HepG2 (cell line): ENCODE measurements at regions not wholly inside any gene's neighbourhood (a gene's known extent, or its start where the extent isn't known, plus 50 kb on each side); places are given as distances from the start of the nearest gene placed in this dataset.

ENCODE experiments used
- CBX5 ChIP-seq: sonication (generic); formaldehyde crosslinking; IDR thresholded peaks from 2 replicates; pipeline ENCODE4 v1.4.0; 2020; ENCODE audit warnings: missing genetic modification reagents, borderline replicate concordance
- MAFF ChIP-seq: IDR thresholded peaks from 2 replicates; pipeline ENCODE4 v1.6.1; 2011; ENCODE audit warnings: low read depth, low read length, improper control_type of control experiment
- ZNF652 ChIP-seq: IDR thresholded peaks from 2 replicates; pipeline ENCODE4 v1.6.1; 2016; ENCODE audit warnings: low read depth, borderline replicate concordance
- ZSCAN30 ChIP-seq: sonication (generic); formaldehyde crosslinking; IDR thresholded peaks from 2 replicates; pipeline ENCODE4 v1.5.0; 2020; ENCODE audit warnings: mild to moderate bottlenecking, missing genetic modification reagents
- TF ChIP-seq, protein P1 (sequence below): sonication (generic); formaldehyde crosslinking; IDR thresholded peaks from 2 replicates; pipeline ENCODE4 v1.9.0; 2021; ENCODE audit warnings: mild to moderate bottlenecking, missing genetic modification reagents
- TF ChIP-seq, protein P2 (sequence below): sonication (generic); formaldehyde crosslinking; IDR thresholded peaks from 2 replicates; pipeline ENCODE4 v1.4.0; 2020; ENCODE audit warnings: mild to moderate bottlenecking, missing genetic modification reagents, borderline replicate concordance

DNA sequence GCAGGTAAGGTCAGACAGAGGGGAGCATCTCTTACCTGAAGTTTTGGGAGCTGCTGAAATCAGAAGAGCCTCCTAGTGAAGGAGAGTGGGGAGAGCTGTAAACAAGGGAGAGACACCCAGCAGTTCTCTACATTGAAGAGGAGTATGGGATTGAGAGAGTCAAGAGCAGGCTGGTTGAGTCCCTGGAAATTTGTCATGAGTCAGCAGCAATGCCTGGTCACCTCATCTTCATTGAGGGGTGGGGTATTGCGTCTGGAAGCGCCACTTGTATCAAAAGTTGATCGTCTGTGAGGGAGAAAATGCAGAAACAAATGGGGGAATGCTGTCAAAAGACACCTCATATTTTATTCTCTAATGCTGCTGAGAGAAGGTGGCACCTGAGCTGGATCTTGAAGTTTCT lies 256.6 kb upstream of the CFAP20DC start (continued):
- TF ChIP-seq, protein P1, sequence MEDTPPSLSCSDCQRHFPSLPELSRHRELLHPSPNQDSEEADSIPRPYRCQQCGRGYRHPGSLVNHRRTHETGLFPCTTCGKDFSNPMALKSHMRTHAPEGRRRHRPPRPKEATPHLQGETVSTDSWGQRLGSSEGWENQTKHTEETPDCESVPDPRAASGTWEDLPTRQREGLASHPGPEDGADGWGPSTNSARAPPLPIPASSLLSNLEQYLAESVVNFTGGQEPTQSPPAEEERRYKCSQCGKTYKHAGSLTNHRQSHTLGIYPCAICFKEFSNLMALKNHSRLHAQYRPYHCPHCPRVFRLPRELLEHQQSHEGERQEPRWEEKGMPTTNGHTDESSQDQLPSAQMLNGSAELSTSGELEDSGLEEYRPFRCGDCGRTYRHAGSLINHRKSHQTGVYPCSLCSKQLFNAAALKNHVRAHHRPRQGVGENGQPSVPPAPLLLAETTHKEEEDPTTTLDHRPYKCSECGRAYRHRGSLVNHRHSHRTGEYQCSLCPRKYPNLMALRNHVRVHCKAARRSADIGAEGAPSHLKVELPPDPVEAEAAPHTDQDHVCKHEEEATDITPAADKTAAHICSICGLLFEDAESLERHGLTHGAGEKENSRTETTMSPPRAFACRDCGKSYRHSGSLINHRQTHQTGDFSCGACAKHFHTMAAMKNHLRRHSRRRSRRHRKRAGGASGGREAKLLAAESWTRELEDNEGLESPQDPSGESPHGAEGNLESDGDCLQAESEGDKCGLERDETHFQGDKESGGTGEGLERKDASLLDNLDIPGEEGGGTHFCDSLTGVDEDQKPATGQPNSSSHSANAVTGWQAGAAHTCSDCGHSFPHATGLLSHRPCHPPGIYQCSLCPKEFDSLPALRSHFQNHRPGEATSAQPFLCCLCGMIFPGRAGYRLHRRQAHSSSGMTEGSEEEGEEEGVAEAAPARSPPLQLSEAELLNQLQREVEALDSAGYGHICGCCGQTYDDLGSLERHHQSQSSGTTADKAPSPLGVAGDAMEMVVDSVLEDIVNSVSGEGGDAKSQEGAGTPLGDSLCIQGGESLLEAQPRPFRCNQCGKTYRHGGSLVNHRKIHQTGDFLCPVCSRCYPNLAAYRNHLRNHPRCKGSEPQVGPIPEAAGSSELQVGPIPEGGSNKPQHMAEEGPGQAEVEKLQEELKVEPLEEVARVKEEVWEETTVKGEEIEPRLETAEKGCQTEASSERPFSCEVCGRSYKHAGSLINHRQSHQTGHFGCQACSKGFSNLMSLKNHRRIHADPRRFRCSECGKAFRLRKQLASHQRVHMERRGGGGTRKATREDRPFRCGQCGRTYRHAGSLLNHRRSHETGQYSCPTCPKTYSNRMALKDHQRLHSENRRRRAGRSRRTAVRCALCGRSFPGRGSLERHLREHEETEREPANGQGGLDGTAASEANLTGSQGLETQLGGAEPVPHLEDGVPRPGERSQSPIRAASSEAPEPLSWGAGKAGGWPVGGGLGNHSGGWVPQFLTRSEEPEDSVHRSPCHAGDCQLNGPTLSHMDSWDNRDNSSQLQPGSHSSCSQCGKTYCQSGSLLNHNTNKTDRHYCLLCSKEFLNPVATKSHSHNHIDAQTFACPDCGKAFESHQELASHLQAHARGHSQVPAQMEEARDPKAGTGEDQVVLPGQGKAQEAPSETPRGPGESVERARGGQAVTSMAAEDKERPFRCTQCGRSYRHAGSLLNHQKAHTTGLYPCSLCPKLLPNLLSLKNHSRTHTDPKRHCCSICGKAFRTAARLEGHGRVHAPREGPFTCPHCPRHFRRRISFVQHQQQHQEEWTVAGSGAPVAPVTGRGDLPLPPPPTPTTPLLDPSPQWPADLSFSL (CRISPR knock-in tag) = no peak
- TF ChIP-seq, protein P2, sequence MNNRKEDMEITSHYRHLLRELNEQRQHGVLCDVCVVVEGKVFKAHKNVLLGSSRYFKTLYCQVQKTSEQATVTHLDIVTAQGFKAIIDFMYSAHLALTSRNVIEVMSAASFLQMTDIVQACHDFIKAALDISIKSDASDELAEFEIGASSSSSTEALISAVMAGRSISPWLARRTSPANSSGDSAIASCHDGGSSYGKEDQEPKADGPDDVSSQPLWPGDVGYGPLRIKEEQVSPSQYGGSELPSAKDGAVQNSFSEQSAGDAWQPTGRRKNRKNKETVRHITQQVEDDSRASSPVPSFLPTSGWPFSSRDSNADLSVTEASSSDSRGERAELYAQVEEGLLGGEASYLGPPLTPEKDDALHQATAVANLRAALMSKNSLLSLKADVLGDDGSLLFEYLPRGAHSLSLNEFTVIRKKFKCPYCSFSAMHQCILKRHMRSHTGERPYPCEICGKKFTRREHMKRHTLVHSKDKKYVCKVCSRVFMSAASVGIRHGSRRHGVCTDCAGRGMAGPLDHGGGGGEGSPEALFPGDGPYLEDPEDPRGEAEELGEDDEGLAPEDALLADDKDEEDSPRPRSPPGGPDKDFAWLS (CRISPR knock-in tag) = no peak
- TF ChIP-seq ZNF652 (CRISPR knock-in tag) (no peak), MAFF (peak; percentile 61), CBX5 (CRISPR knock-in tag) (no peak), ZSCAN30 (no peak)
